CD8-positive, alpha-beta memory T cell (primary cell): ENCODE measurements at regions not wholly inside any gene's neighbourhood (a gene's known extent, or its start where the extent isn't known, plus 50 kb on each side); places are given as distances from the start of the nearest gene placed in this dataset.

Experiments
- CTCF ChIA-PET: fragments of 350-600 bp; sonication (Branson Sonifier 250); formaldehyde crosslinking; loops from one replicate; lab custom pipeline; 2021; ENCODE audit warnings: antibody characterized with exemption; lab: Charles Lee
- POLR2A ChIA-PET: fragments of 350-600 bp; sonication (Branson Sonifier 250); formaldehyde crosslinking; loops from one replicate; lab custom pipeline; 2021; ENCODE audit warnings: antibody characterized with exemption; lab: Charles Lee
- DNase-seq, 5 donors: peaks; one replicate each; pipeline versions ENCODE4 v3.0.0 to v3.0.0-alpha.2; 2020 to 2022; ENCODE audit warnings: mixed read lengths in 1 of 5
- H3K27ac ChIP-seq: one replicate; pipeline ENCODE4 v1.7.0; 2013; ENCODE audit warnings: low read depth, mild to moderate bottlenecking, low read length, moderate library complexity
- H3K27me3 ChIP-seq: 2 replicates; pipeline ENCODE4 v1.7.0; 2013; ENCODE audit warnings: low read length, mild to moderate bottlenecking; ENCODE audit not compliant: insufficient read depth, poor library complexity, severe bottlenecking
- H3K36me3 ChIP-seq: 2 replicates; pipeline ENCODE4 v1.7.0; 2013; ENCODE audit warnings: mild to moderate bottlenecking, low read length, moderate library complexity; ENCODE audit not compliant: insufficient read depth
- H3K4me1 ChIP-seq: 2 replicates; pipeline ENCODE4 v1.7.0; 2013; ENCODE audit warnings: mild to moderate bottlenecking, low read length, moderate library complexity; ENCODE audit not compliant: insufficient read depth
- H3K4me3 ChIP-seq: 2 replicates; pipeline ENCODE4 v1.7.0; 2013; ENCODE audit warnings: mild to moderate bottlenecking, low read length
- H3K9me3 ChIP-seq: 2 replicates; pipeline ENCODE4 v1.7.0; 2013; ENCODE audit warnings: mild to moderate bottlenecking, low read length
- H3K27ac Mint-ChIP-seq, 8 donors: one replicate each; pipeline ENCODE4 v1.8.0; 2020 to 2021; ENCODE audit warnings: mixed read lengths in 8 of 8, mild to moderate bottlenecking in 6 of 8, inconsistent platforms in 3 of 8, moderate library complexity in 3 of 8
- H3K27me3 Mint-ChIP-seq, 2 donors: one replicate each; pipeline ENCODE4 v1.8.0; 2020 to 2021; ENCODE audit warnings: mixed read lengths in 2 of 2, mild to moderate bottlenecking in 1 of 2, moderate library complexity in 1 of 2
- H3K36me3 Mint-ChIP-seq, 3 donors: one replicate each; pipeline ENCODE4 v1.8.0; 2020 to 2021; ENCODE audit warnings: mixed read lengths in 3 of 3, inconsistent platforms in 1 of 3, mild to moderate bottlenecking in 1 of 3
- H3K4me1 Mint-ChIP-seq, 3 donors: one replicate each; pipeline ENCODE4 v1.8.0; 2020 to 2021; ENCODE audit warnings: mixed read lengths in 3 of 3, inconsistent platforms in 1 of 3, mild to moderate bottlenecking in 1 of 3
- H3K4me3 Mint-ChIP-seq, 7 donors: one replicate each; pipeline ENCODE4 v1.8.0; 2020 to 2021; ENCODE audit warnings: mixed read lengths in 7 of 7, mild to moderate bottlenecking in 6 of 7, moderate library complexity in 4 of 7, inconsistent platforms in 2 of 7
- H3K9me3 Mint-ChIP-seq, 5 donors: one replicate each; pipeline ENCODE4 v1.8.0; 2020 to 2022; ENCODE audit warnings: mixed read lengths in 5 of 5, mild to moderate bottlenecking in 3 of 5, moderate library complexity in 2 of 5, inconsistent platforms in 1 of 5

GRCh38 chr1:239955431-239955830 is 136.3 kb upstream of the FMN2 start:
- CTCF ChIA-PET: no interaction called here
- POLR2A ChIA-PET: no interaction called here
- Mint-ChIP-seq H3K36me3 (no peaks in the 10 kb centered on the region), H3K9me3 (no peaks in the 10 kb centered on the region), H3K27me3 (peaks cover 0 to 1% of the 10 kb centered on the region in 2 donors), H3K4me3 (no peak overlapping the region), H3K27ac (no peak overlapping the region), H3K4me1 (no peaks in the 10 kb centered on the region)
- H3K27me3 ChIP-seq: no peaks in the 10 kb centered on the region
- no peaks in the 10 kb centered on the region for H3K9me3 ChIP-seq
- H3K27ac ChIP-seq: no peak overlapping the region
- DNase-seq: no peak
- H3K4me1 ChIP-seq: no peaks in the 10 kb centered on the region
- no peak overlapping the region for H3K4me3 ChIP-seq
- H3K36me3 ChIP-seq: no peaks in the 10 kb centered on the region

- CTCF ChIA-PET: no interaction called here
- Mint-ChIP-seq H3K9me3 (no peaks in the 10 kb centered on the region), H3K4me1 (no peaks in the 10 kb centered on the region), H3K36me3 (no peaks in the 10 kb centered on the region), H3K4me3 (no peak overlapping the region), H3K27me3 (peaks cover 0 to 1% of the 10 kb centered on the region in 2 donors), H3K27ac (no peak overlapping the region)
- Histone ChIP-seq H3K4me3 (no peak overlapping the region), H3K4me1 (no peaks in the 10 kb centered on the region), H3K27ac (no peak overlapping the region), H3K36me3 (no peaks in the 10 kb centered on the region), H3K9me3 (no peaks in the 10 kb centered on the region), H3K27me3 (no peaks in the 10 kb centered on the region)
- POLR2A ChIA-PET: no interaction called here
- no peak for DNase-seq
Measured at GRCh38 chr1:239956263-239956662, 135.4 kb upstream of the FMN2 start.

DNA sequence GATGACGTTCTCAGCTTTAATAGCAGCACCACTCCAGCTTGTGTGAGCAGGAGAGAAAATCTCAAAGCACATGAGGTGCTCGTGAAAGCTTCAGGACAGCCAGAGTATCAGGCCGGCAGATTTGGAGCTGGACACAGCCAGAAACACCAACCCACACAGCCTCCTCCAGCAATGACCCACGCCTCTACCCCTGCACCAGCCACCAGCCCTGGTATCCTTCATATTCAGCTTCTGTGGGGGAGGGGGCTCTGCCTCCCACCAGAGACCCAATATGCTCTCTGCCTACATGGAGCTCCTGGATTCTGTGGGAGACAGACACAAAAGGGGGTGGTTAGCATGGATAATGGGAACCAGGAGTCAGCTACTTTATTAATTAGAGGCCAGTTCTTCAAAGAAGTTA is 133.6 kb upstream of the FMN2 start:
- CTCF ChIA-PET: no interaction called here
- Mint-ChIP-seq H3K9me3 (no peaks in the 10 kb centered on the region), H3K4me3 (no peak overlapping the region), H3K36me3 (no peaks in the 10 kb centered on the region), H3K27ac (no peak overlapping the region), H3K4me1 (no peaks in the 10 kb centered on the region), H3K27me3 (peaks cover 0 to 3% of the 10 kb centered on the region in 2 donors)
- Histone ChIP-seq H3K4me1 (no peaks in the 10 kb centered on the region), H3K36me3 (no peaks in the 10 kb centered on the region), H3K27ac (no peak overlapping the region), H3K27me3 (no peaks in the 10 kb centered on the region), H3K4me3 (no peak overlapping the region), H3K9me3 (no peaks in the 10 kb centered on the region)
- POLR2A ChIA-PET: no interaction called here
- no peak for DNase-seq

DNA sequence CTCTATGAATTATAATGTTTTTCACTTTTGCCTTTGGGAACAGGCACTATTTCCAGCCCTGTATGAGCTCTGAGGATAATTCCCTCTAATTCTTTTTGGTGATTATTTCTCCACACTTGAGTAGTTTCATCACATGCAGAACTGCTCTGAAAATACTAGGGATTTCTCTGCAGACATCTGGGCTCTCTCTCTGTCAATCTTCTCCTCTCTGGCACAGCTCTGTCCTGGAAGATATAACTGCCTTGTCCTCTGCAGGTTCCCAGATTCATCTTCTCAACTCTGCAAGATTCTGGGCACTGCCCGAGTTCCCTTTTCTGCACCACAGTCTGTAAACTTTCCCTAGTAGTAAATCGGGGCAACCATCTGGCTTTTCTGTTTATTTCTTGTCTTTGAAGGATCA is 131.3 kb upstream of the FMN2 start:
- Mint-ChIP-seq H3K9me3 (no peaks in the 10 kb centered on the region), H3K27ac (no peak overlapping the region), H3K36me3 (no peaks in the 10 kb centered on the region), H3K27me3 (peaks cover 0 to 2% of the 10 kb centered on the region in 2 donors), H3K4me3 (no peak overlapping the region), H3K4me1 (no peaks in the 10 kb centered on the region)
- H3K27ac ChIP-seq: no peak overlapping the region
- H3K9me3 ChIP-seq: no peaks in the 10 kb centered on the region
- no peak overlapping the region for H3K4me3 ChIP-seq
- no peaks in the 10 kb centered on the region for H3K4me1 ChIP-seq
- no peaks in the 10 kb centered on the region for H3K36me3 ChIP-seq
- CTCF ChIA-PET: no interaction called here
- DNase-seq: no peak
- no peaks in the 10 kb centered on the region for H3K27me3 ChIP-seq
- POLR2A ChIA-PET: no interaction called here

- no peaks in the 10 kb centered on the region for H3K9me3 Mint-ChIP-seq
- no peaks in the 10 kb centered on the region for H3K4me1 Mint-ChIP-seq
- Histone ChIP-seq H3K4me1 (no peaks in the 10 kb centered on the region), H3K36me3 (no peaks in the 10 kb centered on the region), H3K9me3 (no peaks in the 10 kb centered on the region), H3K4me3 (no peak overlapping the region), H3K27ac (no peak overlapping the region), H3K27me3 (no peaks in the 10 kb centered on the region)
- POLR2A ChIA-PET: no interaction called here
- H3K27me3 Mint-ChIP-seq: peaks cover 5 to 6% of the 10 kb centered on the region in 2 donors
- no peak overlapping the region for H3K27ac Mint-ChIP-seq
- CTCF ChIA-PET: interaction anchor here (1.6 kb wide), 1 partner anchor 9 kb away, joined by 4 read pairs; no protein-coding TSS in a partner anchor
- DNase-seq: no peak
- no peaks in the 10 kb centered on the region for H3K36me3 Mint-ChIP-seq
- H3K4me3 Mint-ChIP-seq: no peak overlapping the region
Measured at GRCh38 chr1:239963856-239964255, 127.8 kb upstream of the FMN2 start.

- Histone ChIP-seq H3K4me1 (no peaks in the 10 kb centered on the region), H3K36me3 (no peaks in the 10 kb centered on the region), H3K27ac (no peak overlapping the region), H3K9me3 (no peaks in the 10 kb centered on the region), H3K4me3 (no peak overlapping the region), H3K27me3 (no peaks in the 10 kb centered on the region)
- Mint-ChIP-seq H3K36me3 (peaks cover 0 to 2% (median 0%) of the 10 kb centered on the region in 3 donors), H3K9me3 (peaks cover 7 to 18% (median 10%) of the 10 kb centered on the region in 5 donors), H3K27ac (no peak overlapping the region), H3K4me1 (no peaks in the 10 kb centered on the region), H3K27me3 (peaks cover 3% of the 10 kb centered on the region in 2 donors), H3K4me3 (no peak overlapping the region)
- POLR2A ChIA-PET: no interaction called here
- DNase-seq: peak in 4 of 5 donors; percentile 4 to 58 (median 9)
- CTCF ChIA-PET: no interaction called here
Measured at GRCh38 chr1:239976130-239976968, 115.3 kb upstream of the FMN2 start.

DNA sequence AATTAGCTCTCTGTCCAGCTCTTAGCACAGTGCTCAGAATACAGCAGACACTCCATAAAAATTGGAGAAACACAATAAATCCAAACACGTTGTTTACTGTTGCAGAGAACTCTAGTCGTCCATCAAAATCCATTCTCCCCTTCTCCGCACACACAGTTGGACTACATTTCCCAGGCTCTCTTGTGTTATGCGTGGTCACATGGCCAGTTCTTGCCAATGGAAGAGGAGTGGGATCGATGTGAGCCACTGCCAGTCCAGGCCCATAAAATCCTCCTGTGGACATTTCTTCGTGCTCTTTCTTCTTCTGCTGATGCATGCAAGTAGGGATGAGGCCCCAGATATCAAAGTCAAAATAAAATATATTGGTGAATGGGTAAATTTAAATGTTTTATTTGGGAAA is 114.3 kb upstream of the FMN2 start:
- Histone ChIP-seq H3K36me3 (no peaks in the 10 kb centered on the region), H3K27ac (no peak overlapping the region), H3K4me3 (no peak overlapping the region), H3K27me3 (no peaks in the 10 kb centered on the region), H3K9me3 (no peaks in the 10 kb centered on the region), H3K4me1 (no peaks in the 10 kb centered on the region)
- no peaks in the 10 kb centered on the region for H3K4me1 Mint-ChIP-seq
- no peak overlapping the region for H3K27ac Mint-ChIP-seq
- CTCF ChIA-PET: interaction anchor here (0.7 kb wide), 1 partner anchor 384 kb away, joined by 3 read pairs; no protein-coding TSS in a partner anchor
- no peak overlapping the region for H3K4me3 Mint-ChIP-seq
- peaks cover 0 to 3% (median 0%) of the 10 kb centered on the region in 3 donors for H3K36me3 Mint-ChIP-seq
- POLR2A ChIA-PET: no interaction called here
- peaks cover 3% of the 10 kb centered on the region in 2 donors for H3K27me3 Mint-ChIP-seq
- no peak for DNase-seq
- H3K9me3 Mint-ChIP-seq: peaks cover 6 to 18% (median 13%) of the 10 kb centered on the region in 5 donors

DNA sequence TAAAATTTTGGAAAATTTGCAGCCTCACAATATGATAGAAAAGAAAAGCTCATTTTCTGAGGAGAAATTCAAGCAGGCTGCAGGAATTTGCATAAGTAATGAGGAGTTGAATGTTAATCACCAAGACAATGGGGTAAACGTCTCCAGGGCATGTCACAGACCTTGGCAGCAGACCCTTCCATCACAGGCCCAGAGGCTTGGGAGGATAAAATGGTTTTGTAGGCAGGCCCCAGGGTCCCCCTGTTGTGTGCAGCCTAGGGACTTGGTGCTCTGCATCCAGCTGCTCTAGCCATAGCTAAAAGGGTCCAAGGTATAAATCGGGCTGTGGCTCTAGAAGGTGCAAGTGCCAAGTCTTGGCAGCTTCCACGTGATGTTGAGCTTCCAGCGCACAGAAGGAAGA is 112.2 kb upstream of the FMN2 start:
- H3K36me3 Mint-ChIP-seq: peaks cover 0 to 3% (median 0%) of the 10 kb centered on the region in 3 donors
- H3K9me3 ChIP-seq: no peaks in the 10 kb centered on the region
- DNase-seq: no peak
- no peak overlapping the region for H3K4me3 ChIP-seq
- H3K36me3 ChIP-seq: no peaks in the 10 kb centered on the region
- H3K4me1 ChIP-seq: no peaks in the 10 kb centered on the region
- H3K9me3 Mint-ChIP-seq: peaks cover 20 to 34% (median 26%) of the 10 kb centered on the region in 5 donors
- ChIA-PET CTCF (no interaction called here), POLR2A (no interaction called here)
- H3K27me3 Mint-ChIP-seq: peaks cover 3% of the 10 kb centered on the region in 2 donors
- no peak overlapping the region for H3K27ac Mint-ChIP-seq
- H3K4me1 Mint-ChIP-seq: no peaks in the 10 kb centered on the region
- no peak overlapping the region for H3K4me3 Mint-ChIP-seq
- no peaks in the 10 kb centered on the region for H3K27me3 ChIP-seq
- no peak overlapping the region for H3K27ac ChIP-seq
